Loucy (cell line): ENCODE measurements at regions not wholly inside any gene's neighbourhood (a gene's known extent, or its start where the extent isn't known, plus 50 kb on each side); places are given as distances from the start of the nearest gene placed in this dataset.

Experiments used
- CTCF ChIP-seq: fragments of 200-600 bp; sonication (generic); conservative IDR thresholded peaks from 2 replicates; pipeline ENCODE4 v1.5.1; 2014; ENCODE audit warnings: mild to moderate bottlenecking, antibody characterized with exemption, low read length
- EZH2phosphoT487 ChIP-seq: fragments of 200-600 bp; IDR thresholded peaks from 2 replicates; pipeline ENCODE4 v1.6.1; 2018; ENCODE audit warnings: antibody characterized with exemption, mild to moderate bottlenecking, moderate library complexity, borderline replicate concordance

- TF ChIP-seq CTCF (no peak), EZH2phosphoT487 (no peak)
These were observed 253.6 kb downstream of the UACA start for GRCh38 chr15:70509731-70510143.
